ENCODE measurements at regions not wholly inside any gene's neighbourhood (a gene's known extent, or its start where the extent isn't known, plus 50 kb on each side); places are given as distances from the start of the nearest gene placed in this dataset.

GRCh38 chr18:77872166-77872565, 622.5 kb downstream of the GALR1 start:
- no peak for TF ChIP-seq POLR2A (IDR thresholded peaks at IDR 0.05)
- TF ChIP-seq, protein P1, sequence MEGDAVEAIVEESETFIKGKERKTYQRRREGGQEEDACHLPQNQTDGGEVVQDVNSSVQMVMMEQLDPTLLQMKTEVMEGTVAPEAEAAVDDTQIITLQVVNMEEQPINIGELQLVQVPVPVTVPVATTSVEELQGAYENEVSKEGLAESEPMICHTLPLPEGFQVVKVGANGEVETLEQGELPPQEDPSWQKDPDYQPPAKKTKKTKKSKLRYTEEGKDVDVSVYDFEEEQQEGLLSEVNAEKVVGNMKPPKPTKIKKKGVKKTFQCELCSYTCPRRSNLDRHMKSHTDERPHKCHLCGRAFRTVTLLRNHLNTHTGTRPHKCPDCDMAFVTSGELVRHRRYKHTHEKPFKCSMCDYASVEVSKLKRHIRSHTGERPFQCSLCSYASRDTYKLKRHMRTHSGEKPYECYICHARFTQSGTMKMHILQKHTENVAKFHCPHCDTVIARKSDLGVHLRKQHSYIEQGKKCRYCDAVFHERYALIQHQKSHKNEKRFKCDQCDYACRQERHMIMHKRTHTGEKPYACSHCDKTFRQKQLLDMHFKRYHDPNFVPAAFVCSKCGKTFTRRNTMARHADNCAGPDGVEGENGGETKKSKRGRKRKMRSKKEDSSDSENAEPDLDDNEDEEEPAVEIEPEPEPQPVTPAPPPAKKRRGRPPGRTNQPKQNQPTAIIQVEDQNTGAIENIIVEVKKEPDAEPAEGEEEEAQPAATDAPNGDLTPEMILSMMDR (IDR thresholded peaks at IDR 0.05): no peak
